Right kidney (tissue), 1 donor: ENCODE measurements at regions not wholly inside any gene's neighbourhood (a gene's known extent, or its start where the extent isn't known, plus 50 kb on each side); places are given as distances from the start of the nearest gene placed in this dataset.
"Not testable (repeated sequence)": the region's sequence is repeated elsewhere in the genome, so short reads cannot be mapped to it uniquely, and the experiment has no call there.

ENCODE experiments used
- DNase-seq: peaks from one replicate; pipeline ENCODE4 v3.0.0-alpha.2; 2016

DNA sequence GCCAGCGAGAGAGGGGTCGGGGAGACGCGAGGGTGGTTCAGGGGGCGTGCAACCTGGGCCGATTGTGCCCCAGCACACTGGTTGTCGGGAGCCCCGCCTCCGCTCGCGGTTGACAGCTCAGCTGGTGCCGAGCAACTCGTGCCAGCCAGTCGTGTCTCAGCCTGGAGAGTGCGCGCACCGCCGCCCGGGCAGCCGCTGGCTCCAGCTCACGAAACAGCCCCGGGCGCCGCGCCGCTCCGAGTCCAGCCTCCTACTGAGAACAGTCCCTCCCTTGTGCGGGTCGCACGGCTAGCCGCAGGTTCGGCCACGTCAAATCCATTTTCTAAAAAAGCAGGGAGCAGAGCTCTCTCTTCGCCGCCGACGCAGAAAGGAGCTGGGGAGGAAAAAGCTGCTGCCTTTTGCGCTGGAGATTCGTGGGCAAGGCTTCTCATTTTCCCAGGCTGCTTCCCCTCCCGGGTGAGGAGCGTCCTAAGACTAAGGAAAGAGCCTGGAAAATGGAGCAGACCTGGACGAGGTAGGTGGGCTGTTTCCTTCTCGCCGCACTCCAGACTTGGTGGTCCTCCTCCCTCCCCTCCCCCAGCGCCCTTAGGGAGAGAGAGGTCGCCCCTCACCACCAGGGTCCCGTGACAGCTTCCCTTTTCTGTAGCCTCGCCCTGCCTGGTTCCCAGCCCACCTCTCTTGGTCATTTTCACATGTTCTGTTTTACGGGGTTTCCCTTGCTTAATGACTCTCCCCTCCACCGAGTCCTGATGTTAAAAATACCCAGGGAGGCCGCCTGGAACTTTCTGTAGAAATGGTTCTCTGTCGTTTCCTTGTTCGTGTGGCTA is 56.7 kb upstream of the SEC22B start:
- DNase-seq = not testable (repeated sequence)

DNA sequence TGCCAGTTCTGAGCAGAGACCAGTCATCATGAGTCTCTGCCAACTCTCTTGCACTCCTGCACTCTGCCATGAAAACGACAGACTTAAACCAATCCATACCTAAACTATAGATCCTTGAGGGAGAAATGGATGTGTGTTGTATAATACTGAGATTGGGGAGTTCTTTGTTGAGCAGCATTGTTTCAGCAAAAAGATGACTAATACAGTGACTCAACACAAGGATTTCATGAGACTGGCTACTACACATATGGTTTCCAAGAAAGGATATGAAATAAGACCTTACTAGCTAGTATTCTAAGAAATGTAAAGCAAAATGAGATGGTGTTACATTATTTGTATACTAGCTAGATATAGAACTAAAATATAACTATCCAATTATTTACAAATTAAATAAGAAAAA is 53.5 kb upstream of the SEC22B start:
- DNase-seq = not testable (repeated sequence)
